Bronchial epithelial cell (primary cell): ENCODE measurements at regions not wholly inside any gene's neighbourhood (a gene's known extent, or its start where the extent isn't known, plus 50 kb on each side); places are given as distances from the start of the nearest gene placed in this dataset.

Experiments used
- DNase-seq: peaks from one replicate; pipeline ENCODE4 v3.0.0-alpha.2; 2010; ENCODE audit warnings: low read depth
- FAIRE-seq: peaks from 2 replicates; lab custom pipeline; 2011; peaks lifted over from hg19 to GRCh38; lab: Jason Lieb, UNC
- H3K27me3 ChIP-seq: 2 replicates; pipeline ENCODE4 v1.5.1; 2011; ENCODE audit warnings: low read length; ENCODE audit not compliant: control insufficient read depth, insufficient read depth
- H3K36me3 ChIP-seq: 2 replicates; pipeline ENCODE4 v1.5.1; 2011; ENCODE audit warnings: low read length; ENCODE audit not compliant: control insufficient read depth, insufficient read depth
- H3K4me3 ChIP-seq: 2 replicates; pipeline ENCODE4 v1.5.1; 2011; ENCODE audit warnings: mild to moderate bottlenecking, low read depth, low read length, control low read depth
- CTCF ChIP-seq: IDR thresholded peaks from 2 replicates; pipeline ENCODE4 v1.5.1; 2011; ENCODE audit warnings: mild to moderate bottlenecking, moderate library complexity, low read length, control low read depth, inconsistent platforms; ENCODE audit not compliant: insufficient read depth, severe bottlenecking

GRCh38 chr2:234334151-234334550, 162.7 kb downstream of the ARL4C start:
- no peak for TF ChIP-seq CTCF
- peak; percentile 70 for DNase-seq
- H3K36me3 ChIP-seq = no peaks in the 10 kb centered on the region
- H3K4me3 ChIP-seq = no peak overlapping the region
- no peak for FAIRE-seq
- H3K27me3 ChIP-seq = no peaks in the 10 kb centered on the region

GRCh38 chr2:234333168-234334130, 163.4 kb downstream of the ARL4C start:
- H3K36me3 ChIP-seq = no peaks in the 10 kb centered on the region
- no peak for TF ChIP-seq CTCF
- no peak overlapping the region for H3K4me3 ChIP-seq
- H3K27me3 ChIP-seq = no peaks in the 10 kb centered on the region
- peak; percentile 40 for FAIRE-seq
- peak; percentile 12 for DNase-seq

- Histone ChIP-seq H3K27me3 (no peaks in the 10 kb centered on the region), H3K36me3 (no peaks in the 10 kb centered on the region)
Observed at GRCh38 chr2:234331966-234332365, 164.9 kb downstream of the ARL4C start.

DNA sequence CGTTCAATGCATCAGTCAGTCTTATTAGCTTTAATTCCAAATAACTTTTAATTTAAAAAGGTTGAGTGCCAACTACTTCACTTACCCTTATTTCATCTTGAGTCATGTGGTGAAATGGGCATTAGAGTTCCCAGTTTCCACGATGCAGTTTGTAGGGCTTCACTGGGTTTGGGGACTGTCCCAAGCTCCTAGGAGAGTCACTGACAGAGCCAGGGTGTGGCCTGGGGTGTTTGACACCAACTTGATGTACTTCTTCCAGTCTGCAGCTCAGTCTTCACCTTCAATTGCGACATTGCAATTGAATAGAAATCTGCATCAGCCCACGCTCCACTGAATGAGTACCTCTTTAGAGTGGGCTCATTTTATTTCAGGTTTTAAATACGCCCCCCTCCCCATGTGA, 165.3 kb downstream of the ARL4C start:
- FAIRE-seq (no peak), DNase-seq (no peak)
- Histone ChIP-seq H3K4me3 (no peak overlapping the region), H3K36me3 (no peaks in the 10 kb centered on the region), H3K27me3 (no peaks in the 10 kb centered on the region)
- no peak for TF ChIP-seq CTCF

More at GRCh38 chr2:234331966-234332365, 164.9 kb downstream of the ARL4C start:
- FAIRE-seq (no peak), DNase-seq (no peak)
- no peak for TF ChIP-seq CTCF
- H3K4me3 ChIP-seq = no peak overlapping the region

DNA sequence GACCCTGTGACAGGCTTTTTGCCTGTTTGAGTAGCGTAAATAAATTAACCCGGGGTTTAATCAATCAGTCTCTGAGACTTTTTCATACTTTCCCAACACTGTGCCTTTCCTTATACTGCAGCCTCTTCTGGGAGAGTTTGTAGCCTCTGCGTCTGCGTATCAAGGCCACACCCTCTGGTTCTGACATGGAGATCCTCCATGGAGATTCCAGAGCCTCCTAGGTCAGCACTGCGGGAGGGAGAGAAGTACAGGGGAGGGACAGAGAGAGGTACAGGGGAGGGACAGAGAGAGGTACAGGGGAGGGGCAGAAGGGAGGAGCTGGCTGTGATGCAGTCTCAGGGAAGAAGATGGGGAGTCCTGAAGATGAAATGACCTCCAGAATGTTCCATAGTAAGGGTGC, 166.0 kb downstream of the ARL4C start:
- Histone ChIP-seq H3K4me3 (no peak overlapping the region), H3K27me3 (no peaks in the 10 kb centered on the region), H3K36me3 (no peaks in the 10 kb centered on the region)
- no peak for DNase-seq
- TF ChIP-seq CTCF = no peak
- FAIRE-seq = no peak
